Endothelial cell of umbilical vein (primary cell): ENCODE measurements at regions not wholly inside any gene's neighbourhood (a gene's known extent, or its start where the extent isn't known, plus 50 kb on each side); places are given as distances from the start of the nearest gene placed in this dataset.

Experiments
- BruUV-seq: library from RNA; stranded (reverse); fragments of 400-500 nt; replicated peaks from 2 replicates; lab custom pipeline; 2021; lab: Mats Ljungman, UMichigan
- CTCF ChIA-PET: fragments of 300-600, 350-600 bp; sonication (Branson Sonifier 250); formaldehyde crosslinking; loops from one replicate; lab custom pipeline; 2021; ENCODE audit warnings: antibody characterized with exemption, inconsistent platforms; lab: Charles Lee
- POLR2A ChIA-PET: fragments of 300-600, 350-600 bp; sonication (Branson Sonifier 250); formaldehyde crosslinking; loops from one replicate; lab custom pipeline; 2021; ENCODE audit warnings: antibody characterized with exemption, inconsistent platforms; lab: Charles Lee
- DNase-seq: peaks from one replicate; pipeline ENCODE4 v3.0.0-alpha.2; 2011; ENCODE audit warnings: low read depth, low spot score
- FAIRE-seq: peaks from 2 replicates; lab custom pipeline; 2011; peaks lifted over from hg19 to GRCh38; lab: Jason Lieb, UNC
- H2AFZ ChIP-seq: 2 replicates; pipeline ENCODE4 v1.6.0; 2012; ENCODE audit warnings: low read depth, low read length, control low read depth, inconsistent platforms
- H3K27ac ChIP-seq: 2 replicates; pipeline ENCODE4 v1.5.1; 2011; ENCODE audit warnings: low read depth, mild to moderate bottlenecking, control low read depth, low read length, moderate library complexity; ENCODE audit not compliant: insufficient read depth
- H3K27me3 ChIP-seq, 2 experiments: 2 replicates each; pipeline versions ENCODE4 v1.6.0 to v1.6.1; 2011; ENCODE audit warnings: low read length in 2 of 2, mixed read lengths in 1 of 2; ENCODE audit not compliant: control insufficient read depth in 2 of 2, insufficient read depth in 2 of 2
- H3K36me3 ChIP-seq, 2 experiments: 2 replicates in 1 of 2; 3 replicates in 1 of 2; pipeline ENCODE4 v1.5.1; 2011; ENCODE audit warnings: low read length in 2 of 2, mild to moderate bottlenecking in 1 of 2, moderate library complexity in 1 of 2; ENCODE audit not compliant: control insufficient read depth in 2 of 2, insufficient read depth in 2 of 2; ENCODE audit errors: extremely low read depth in 1 of 2
- H3K4me1 ChIP-seq: 3 replicates; pipeline ENCODE4 v1.5.1; 2011; ENCODE audit warnings: mild to moderate bottlenecking, low read length; ENCODE audit not compliant: control insufficient read depth, insufficient read depth; ENCODE audit errors: extremely low read depth
- H3K4me2 ChIP-seq: 2 replicates; pipeline ENCODE4 v1.6.1; 2011; ENCODE audit warnings: low read length, control low read depth, mixed read lengths; ENCODE audit not compliant: insufficient read depth
- H3K4me3 ChIP-seq, 3 experiments: fragments of 200-600 bp in 1 of 3; sonication (generic), shearing (Covaris generic) in 1 of 3; replicated peaks in 1 of 3; 2 replicates each; pipeline ENCODE4 v1.5.1; 2011 to 2016; ENCODE audit warnings: control low read depth in 3 of 3, low read length in 3 of 3, mild to moderate bottlenecking in 2 of 3, inconsistent platforms in 1 of 3, low read depth in 1 of 3, moderate library complexity in 1 of 3; ENCODE audit not compliant: insufficient read depth in 1 of 3
- H3K79me2 ChIP-seq: 2 replicates; pipeline ENCODE4 v1.6.0; 2012; ENCODE audit warnings: low read length, inconsistent platforms; ENCODE audit not compliant: control insufficient read depth, insufficient read depth
- H3K9ac ChIP-seq: replicated peaks from 2 replicates; pipeline ENCODE3; 2011; ENCODE audit warnings: low read length, control low read depth; ENCODE audit not compliant: insufficient read depth; ENCODE audit errors: extremely low read depth
- H3K9me1 ChIP-seq: replicated peaks from 3 replicates; pipeline ENCODE4 v1.6.0; 2011; ENCODE audit warnings: mild to moderate bottlenecking, low read length; ENCODE audit not compliant: control insufficient read depth, insufficient read depth; ENCODE audit errors: extremely low read depth
- H3K9me3 ChIP-seq: replicated peaks from 2 replicates; pipeline ENCODE4 v1.5.1; 2012; ENCODE audit warnings: low read length, inconsistent platforms; ENCODE audit not compliant: control insufficient read depth, insufficient read depth
- H4K20me1 ChIP-seq: replicated peaks from 2 replicates; pipeline ENCODE3; 2011; ENCODE audit warnings: mild to moderate bottlenecking, low read length; ENCODE audit not compliant: control insufficient read depth, insufficient read depth; ENCODE audit errors: extremely low read depth
- CTCF ChIP-seq, 2 donors: IDR thresholded peaks; 1 replicate in 1 of 2; 2 replicates in 1 of 2; pipeline ENCODE4 v1.5.1; 2011; ENCODE audit warnings: low read length in 2 of 2, mild to moderate bottlenecking in 2 of 2, moderate library complexity in 2 of 2, control low read depth in 1 of 2, inconsistent platforms in 1 of 2, low read depth in 1 of 2; ENCODE audit not compliant: insufficient read depth in 1 of 2; ENCODE audit errors: extremely low read depth in 1 of 2
- EZH2 ChIP-seq: IDR thresholded peaks from 2 replicates; pipeline ENCODE4 v1.6.1; 2012; ENCODE audit warnings: borderline replicate concordance, low read depth, mild to moderate bottlenecking, moderate library complexity, low read length, inconsistent platforms; ENCODE audit not compliant: severe bottlenecking
- FOS ChIP-seq: IDR thresholded peaks from 2 replicates; pipeline ENCODE4 v1.6.1; 2011; ENCODE audit warnings: mild to moderate bottlenecking, low read length, moderate library complexity, borderline replicate concordance; ENCODE audit not compliant: insufficient read depth
- GATA2 ChIP-seq: IDR thresholded peaks from 2 replicates; pipeline ENCODE4 v1.7.0; 2011; ENCODE audit warnings: low read depth, mild to moderate bottlenecking, moderate library complexity, mixed read lengths, low read length; ENCODE audit not compliant: insufficient read length, insufficient read depth
- JUN ChIP-seq: IDR thresholded peaks from 2 replicates; pipeline ENCODE4 v1.6.1; 2011; ENCODE audit warnings: borderline replicate concordance, low read depth; ENCODE audit not compliant: insufficient read length, insufficient read depth
- MAX ChIP-seq: IDR thresholded peaks from 2 replicates; pipeline ENCODE4 v1.6.1; 2011; ENCODE audit not compliant: insufficient read depth, insufficient read length
- MYC ChIP-seq: IDR thresholded peaks from one replicate; pipeline ENCODE4 v1.6.1; 2011; ENCODE audit warnings: mild to moderate bottlenecking, low read depth, low read length
- POLR2A ChIP-seq: IDR thresholded peaks from 2 replicates; pipeline ENCODE4 v1.6.1; 2012; ENCODE audit warnings: low read depth, mild to moderate bottlenecking, control low read depth, low read length
- POLR2AphosphoS5 ChIP-seq: IDR thresholded peaks from 2 replicates; pipeline ENCODE4 v1.6.1; 2012; ENCODE audit warnings: low read depth, mild to moderate bottlenecking, control low read depth, low read length, moderate library complexity; ENCODE audit not compliant: insufficient read depth
- dilution Hi-C: fragments of 300-500 bp; cut with MboI; formaldehyde crosslinking; loops from one replicate; pipeline ENCODE4 v1.15.0; 2019; ENCODE audit warnings: low sequenced_read_pairs; ENCODE audit not compliant: extremely low pct_ligation_motif_present
- intact Hi-C: fragments of 100-400 bp; cut with micrococcal nuclease; formaldehyde crosslinking; loops from one replicate; pipeline ENCODE4 v1.10.0; 2022

GRCh38 chr1:56285554-56286402, 293.6 kb downstream of the PLPP3 start:
- Histone ChIP-seq H3K27me3 (no peaks in the 10 kb centered on the region), H3K36me3 (no peaks in the 10 kb centered on the region), H3K79me2 (no peaks in the 10 kb centered on the region), H3K9me1 (no peaks in the 10 kb centered on the region), H3K4me2 (no peak overlapping the region), H3K27ac (no peak overlapping the region), H2AFZ (no peak overlapping the region), H3K9me3 (no peaks in the 10 kb centered on the region), H3K4me1 (peaks cover 10% of the 10 kb centered on the region), H3K4me3 (no peak overlapping the region), H3K9ac (no peak overlapping the region), H4K20me1 (no peaks in the 10 kb centered on the region)
- DNase-seq: peak; percentile 69
- ChIA-PET CTCF (interaction anchor here (0.7 to 1.1 kb wide), 2 partner anchors 10 to 18 kb away, joined by 3 read pairs; no protein-coding TSS in a partner anchor), POLR2A (no interaction called here)
- TF ChIP-seq JUN: no peak
- TF ChIP-seq CTCF (IDR thresholded peaks at IDR 0.05; ENCODE audit: extremely low read depth in 1 of 2, insufficient read depth in 1 of 2, low read depth in 1 of 2, low read length in 2 of 2): no peak
- no peak for TF ChIP-seq GATA2
- no peak for TF ChIP-seq EZH2
- no peak for TF ChIP-seq MYC
- TF ChIP-seq POLR2AphosphoS5: no peak
- TF ChIP-seq MAX: no peak
- TF ChIP-seq POLR2A: no peak
- no peak for TF ChIP-seq FOS
- dilution Hi-C loops: no loop called here
- no TSS peak for BruUV-seq
- intact Hi-C loops: no loop called here
- no peak for FAIRE-seq
